IMR-90 (cell line): ENCODE measurements at regions not wholly inside any gene's neighbourhood (a gene's known extent, or its start where the extent isn't known, plus 50 kb on each side); places are given as distances from the start of the nearest gene placed in this dataset.

Source experiments
- ATAC-seq: fragments of 200-7000 bp; cut with Tn5 transposase; 2 replicates; pipeline ENCODE4 v1.9.1; 2020; ENCODE audit warnings: low read depth, mild to moderate bottlenecking, moderate library complexity
- BruUV-seq: library from RNA; stranded (reverse); fragments of 400-500 nt; replicated peaks from 2 replicates; lab custom pipeline; 2021; lab: Mats Ljungman, UMichigan
- CTCF ChIA-PET: fragments of 300-600 bp; formaldehyde crosslinking; extraction: SDS; loops from one replicate; lab custom pipeline; 2021; ENCODE audit warnings: antibody characterized with exemption; lab: Yijun Ruan, JAX
- POLR2A ChIA-PET: fragments of 300-600 bp; sonication (Branson Sonifier 250); formaldehyde crosslinking; loops from one replicate; lab custom pipeline; 2022; ENCODE audit warnings: antibody characterized with exemption; ENCODE audit not compliant: unreplicated experiment; lab: Charles Lee
- DNase-seq: peaks from one replicate; pipeline ENCODE4 v3.0.0; 2013
- H2AFZ ChIP-seq: replicated peaks from 2 replicates; pipeline ENCODE3; 2013; ENCODE audit warnings: low read length, mild to moderate bottlenecking; ENCODE audit not compliant: poor library complexity
- H2AK5ac ChIP-seq: 2 replicates; pipeline ENCODE4 v1.6.1; 2013; ENCODE audit warnings: low read depth, low read length, inconsistent platforms
- H2AK9ac ChIP-seq: replicated peaks from 2 replicates; pipeline ENCODE3; 2013; ENCODE audit warnings: mild to moderate bottlenecking, low read depth, low read length, moderate library complexity; ENCODE audit not compliant: poor library complexity
- H2BK120ac ChIP-seq: 2 replicates; pipeline ENCODE4 v1.6.1; 2013; ENCODE audit warnings: low read depth, low read length, inconsistent platforms
- H2BK15ac ChIP-seq: 3 replicates; pipeline ENCODE4 v1.6.1; 2013; ENCODE audit warnings: low read depth, low read length, inconsistent platforms
- H2BK20ac ChIP-seq: 2 replicates; pipeline ENCODE4 v1.6.1; 2013; ENCODE audit warnings: low read depth, mild to moderate bottlenecking, inconsistent platforms, low read length, moderate library complexity
- H2BK5ac ChIP-seq: 2 replicates; pipeline ENCODE4 v1.6.1; 2013; ENCODE audit warnings: mild to moderate bottlenecking, low read depth, low read length, inconsistent platforms; ENCODE audit not compliant: poor library complexity, severe bottlenecking
- H3K14ac ChIP-seq: replicated peaks from 2 replicates; pipeline ENCODE4 v1.6.1; 2013; ENCODE audit warnings: low read depth, low read length, inconsistent platforms
- H3K18ac ChIP-seq: 2 replicates; pipeline ENCODE4 v1.6.1; 2013; ENCODE audit warnings: low read depth, low read length, control low read depth
- H3K23ac ChIP-seq: 2 replicates; pipeline ENCODE4 v1.6.1; 2013; ENCODE audit warnings: low read depth, low read length, inconsistent platforms
- H3K27ac ChIP-seq: 2 replicates; pipeline ENCODE4 v1.5.1; 2013; ENCODE audit warnings: mild to moderate bottlenecking, control low read depth, low read length; ENCODE audit not compliant: insufficient read depth
- H3K27me3 ChIP-seq: 2 replicates; pipeline ENCODE4 v1.6.1; 2013; ENCODE audit warnings: low read length; ENCODE audit not compliant: control insufficient read depth, insufficient read depth
- H3K36me3 ChIP-seq: 2 replicates; pipeline ENCODE4 v1.6.1; 2013; ENCODE audit warnings: low read length, mixed read lengths; ENCODE audit not compliant: control insufficient read depth, insufficient read depth
- H3K4ac ChIP-seq: 2 replicates; pipeline ENCODE4 v1.6.1; 2013; ENCODE audit warnings: low read depth, low read length, inconsistent platforms
- H3K4me1 ChIP-seq: 2 replicates; pipeline ENCODE4 v1.6.1; 2013; ENCODE audit warnings: low read length, mixed read lengths; ENCODE audit not compliant: control insufficient read depth, insufficient read depth
- H3K4me2 ChIP-seq: 2 replicates; pipeline ENCODE4 v1.6.1; 2013; ENCODE audit warnings: low read depth, mild to moderate bottlenecking, control low read depth, low read length, moderate library complexity
- H3K4me3 ChIP-seq: 2 replicates; pipeline ENCODE4 v1.5.1; 2013; ENCODE audit warnings: low read depth, mild to moderate bottlenecking, control low read depth, low read length, moderate library complexity; ENCODE audit not compliant: insufficient read depth
- H3K56ac ChIP-seq: 2 replicates; pipeline ENCODE4 v1.6.1; 2013; ENCODE audit warnings: low read length, inconsistent platforms; ENCODE audit not compliant: insufficient read depth; ENCODE audit errors: extremely low read depth
- H3K79me1 ChIP-seq, 2 experiments: 2 replicates each; pipeline ENCODE4 v1.6.1; 2013; ENCODE audit warnings: low read length in 2 of 2, inconsistent platforms in 1 of 2, low read depth in 1 of 2
- H3K9ac ChIP-seq: 2 replicates; pipeline ENCODE4 v1.6.1; 2013; ENCODE audit warnings: low read depth, low read length, control low read depth
- H3K9me1 ChIP-seq: 2 replicates; pipeline ENCODE4 v1.6.1; 2013; ENCODE audit warnings: low read length, inconsistent platforms; ENCODE audit not compliant: insufficient read depth
- H3K9me3 ChIP-seq: 2 replicates; pipeline ENCODE4 v1.6.1; 2013; ENCODE audit warnings: low read length; ENCODE audit not compliant: control insufficient read depth, insufficient read depth
- H4K20me1 ChIP-seq: 2 replicates; pipeline ENCODE4 v1.6.1; 2013; ENCODE audit warnings: low read length, inconsistent platforms; ENCODE audit not compliant: insufficient read depth
- H4K5ac ChIP-seq: 2 replicates; pipeline ENCODE4 v1.6.1; 2013; ENCODE audit warnings: mild to moderate bottlenecking, low read depth, low read length, control low read depth
- H4K8ac ChIP-seq, 2 experiments: 2 replicates each; pipeline ENCODE4 v1.6.1; 2013; ENCODE audit warnings: low read depth in 2 of 2, low read length in 2 of 2, control low read depth in 1 of 2, inconsistent platforms in 1 of 2
- H4K91ac ChIP-seq: 2 replicates; pipeline ENCODE4 v1.6.1; 2013; ENCODE audit warnings: low read depth, low read length, inconsistent platforms; ENCODE audit not compliant: insufficient read depth
- BHLHE40 ChIP-seq: fragments of 150-350 bp; IDR thresholded peaks from 2 replicates; pipeline ENCODE4 v1.6.1; 2016; ENCODE audit warnings: mild to moderate bottlenecking, low read depth, low read length
- CHD1 ChIP-seq: IDR thresholded peaks from 2 replicates; pipeline ENCODE4 v1.6.1; 2012; ENCODE audit warnings: low read depth, low read length, improper control_type of control experiment
- MAFK ChIP-seq: IDR thresholded peaks from 2 replicates; pipeline ENCODE4 v1.6.1; 2012; ENCODE audit warnings: low read depth, low read length, improper control_type of control experiment
- MXI1 ChIP-seq: IDR thresholded peaks from 2 replicates; pipeline ENCODE4 v1.6.1; 2012; ENCODE audit warnings: low read depth, mild to moderate bottlenecking, low read length, moderate library complexity, borderline replicate concordance
- NFE2L2 ChIP-seq: fragments of 150-350 bp; IDR thresholded peaks from 2 replicates; pipeline ENCODE4 v1.6.1; 2016; ENCODE audit warnings: low read depth, mild to moderate bottlenecking, low read length
- POLR2A ChIP-seq: IDR thresholded peaks from 2 replicates; pipeline ENCODE4 v1.6.1; 2012; ENCODE audit warnings: mild to moderate bottlenecking, low read depth, low read length
- RCOR1 ChIP-seq: IDR thresholded peaks from 2 replicates; pipeline ENCODE4 v1.6.1; 2012; ENCODE audit warnings: mild to moderate bottlenecking, low read length, improper control_type of control experiment; ENCODE audit not compliant: insufficient replicate concordance
- WGBS, 2 experiments: methylation state at CpG; one replicate each; pipeline versions ENCODE4 v1.1.5 to v1.1.7; 2013; ENCODE audit warnings: missing lambda C conversion rate in 2 of 2; ENCODE audit not compliant: insufficient read length in 1 of 2; ENCODE audit errors: extremely low coverage in 2 of 2; 5-methylcytosine and 5-hydroxymethylcytosine counted together
- dilution Hi-C: fragments of 300-500 bp; cut with HindIII; formaldehyde crosslinking; loops from one replicate; pipeline ENCODE4 v1.14.3; 2018; ENCODE audit warnings: low sequenced_read_pairs; ENCODE audit not compliant: unreplicated experiment
- in situ Hi-C: fragments of 300-500 bp; cut with MboI; formaldehyde crosslinking; loops from 3 replicates; pipeline ENCODE4 v1.14.3; 2019; ENCODE audit warnings: low sequenced_read_pairs, inconsistent platforms, mixed read lengths
- intact Hi-C: fragments of 100-400 bp; cut with micrococcal nuclease; formaldehyde crosslinking; loops from 2 replicates; pipeline ENCODE4 v1.10.0; 2022

- intact Hi-C loops (no loop called here), dilution Hi-C loops (no loop called here), in situ Hi-C loops (no loop called here)
- Histone ChIP-seq H3K4me2 (no peak overlapping the region), H3K9ac (no peak overlapping the region), H4K8ac (no peak overlapping the region), H3K27ac (no peak overlapping the region), H4K91ac (no peak overlapping the region), H3K4me3 (no peak overlapping the region), H2BK20ac (no peak overlapping the region), H2BK15ac (no peak overlapping the region), H3K56ac (no peak overlapping the region), H3K9me1 (no peaks in the 10 kb centered on the region), H3K36me3 (no peaks in the 10 kb centered on the region), H2AFZ (no peak overlapping the region), H3K4ac (no peak overlapping the region), H3K27me3 (no peaks in the 10 kb centered on the region), H4K20me1 (no peaks in the 10 kb centered on the region), H2AK9ac (no peak overlapping the region), H3K79me1 (no peaks in the 10 kb centered on the region), H3K18ac (no peak overlapping the region), H2BK120ac (no peak overlapping the region), H2AK5ac (no peak overlapping the region), H4K5ac (no peak overlapping the region), H2BK5ac (no peak overlapping the region), H3K9me3 (no peaks in the 10 kb centered on the region), H3K4me1 (no peaks in the 10 kb centered on the region), H3K23ac (no peak overlapping the region), H3K14ac (no peak overlapping the region)
- no peak for TF ChIP-seq CHD1
- TF ChIP-seq POLR2A, result no peak
- no peak for TF ChIP-seq MXI1
- no peak for TF ChIP-seq MAFK
- no peak for TF ChIP-seq RCOR1
- TF ChIP-seq BHLHE40, result no peak
- no peak for TF ChIP-seq NFE2L2
- CTCF ChIA-PET, result no interaction called here
- no peak for DNase-seq
- BruUV-seq, result no TSS peak
- no CpG with 5 or more reads among the region's 4 CpGs for WGBS, 2 experiments
- ATAC-seq, result no peak
- POLR2A ChIA-PET, result no interaction called here
Measured at GRCh38 chr4:19999775-20000414, 251.8 kb upstream of the SLIT2 start.
